PFSK-1 (cell line): ENCODE measurements at regions not wholly inside any gene's neighbourhood (a gene's known extent, or its start where the extent isn't known, plus 50 kb on each side); places are given as distances from the start of the nearest gene placed in this dataset.

Experiments used
- POLR2AphosphoS5 ChIP-seq: IDR thresholded peaks from 2 replicates; pipeline ENCODE4 v1.6.1; 2012; ENCODE audit warnings: low read depth, mild to moderate bottlenecking, control low read depth, low read length, moderate library complexity
- REST ChIP-seq, 2 experiments: IDR thresholded peaks; 2 replicates each; pipeline versions ENCODE4 v1.6.1 to v1.8.0; 2011 to 2012; ENCODE audit warnings: low read depth in 2 of 2, low read length in 2 of 2, control low read depth in 1 of 2, inconsistent platforms in 1 of 2, mild to moderate bottlenecking in 1 of 2, moderate library complexity in 1 of 2; ENCODE audit not compliant: insufficient read depth in 1 of 2
- TAF1 ChIP-seq: IDR thresholded peaks from 2 replicates; pipeline ENCODE4 v1.6.1; 2012; ENCODE audit warnings: low read length, control low read depth, borderline replicate concordance; ENCODE audit not compliant: insufficient read depth

- no peak for TF ChIP-seq POLR2AphosphoS5
- no peak for TF ChIP-seq REST (IDR thresholded peaks at IDR 0.05; ENCODE audit: insufficient read depth in 1 of 2, low read depth in 2 of 2, low read length in 2 of 2)
- no peak for TF ChIP-seq TAF1
These were observed 178.0 kb upstream of the CAND1 start for GRCh38 chr12:67091204-67091603.
